Stimulated activated CD4-positive, alpha-beta T cell treated with anti-CD3 and anti-CD28 coated beads, Interleukin-1b, Interleukin-23, amount 100 ng/mL, for 48 hours (primary cell): ENCODE measurements at regions not wholly inside any gene's neighbourhood (a gene's known extent, or its start where the extent isn't known, plus 50 kb on each side); places are given as distances from the start of the nearest gene placed in this dataset.

Experiments
- DNase-seq: peaks from one replicate; pipeline ENCODE4 v3.0.0-alpha.2; 2020

GRCh38 chr3:43783987-43784639 is 93.4 kb downstream of the ABHD5 start:
- DNase-seq: no peak

DNA sequence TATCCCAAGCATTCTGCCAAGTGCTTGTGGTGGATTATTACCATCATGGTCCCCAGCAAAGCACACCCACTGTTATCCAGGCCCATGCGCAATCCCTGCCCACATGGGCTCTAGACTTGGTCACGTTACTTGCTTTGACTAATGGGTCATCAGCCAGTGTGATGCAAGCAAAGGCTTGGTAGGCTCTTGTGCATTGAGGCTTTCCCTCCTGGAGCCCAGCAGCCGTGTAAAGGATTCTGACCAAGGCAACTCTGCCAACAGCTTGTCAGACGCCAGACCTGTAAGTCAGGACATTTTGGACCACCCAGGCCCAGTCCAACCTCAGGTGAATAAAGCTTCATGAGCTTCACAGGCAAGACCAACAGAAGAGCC is 93.9 kb downstream of the ABHD5 start:
- no peak for DNase-seq

DNA sequence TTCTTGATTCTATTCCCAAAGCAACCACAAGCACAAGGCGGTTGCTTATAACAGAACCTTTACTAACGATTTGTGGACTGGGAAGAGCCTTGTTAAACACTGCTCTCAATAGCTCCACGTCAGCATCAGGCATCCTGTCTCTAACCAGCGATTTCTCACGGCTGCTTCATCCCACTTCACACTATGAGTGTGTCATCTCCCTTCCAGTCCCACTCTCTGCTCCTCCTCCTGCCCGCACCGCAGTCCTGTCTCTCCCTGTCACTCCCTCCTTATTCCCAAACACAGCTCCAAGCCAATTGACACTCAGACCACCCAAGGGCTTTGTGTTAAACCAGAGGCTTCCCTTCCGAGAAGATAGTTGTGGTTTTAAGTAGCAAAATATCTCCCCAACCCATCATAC is 94.8 kb downstream of the ABHD5 start:
- DNase-seq: no peak

GRCh38 chr3:43786102-43786501 is 95.4 kb downstream of the ABHD5 start:
- no peak for DNase-seq

GRCh38 chr3:43786526-43787305 is 96.0 kb downstream of the ABHD5 start:
- DNase-seq: no peak

DNA sequence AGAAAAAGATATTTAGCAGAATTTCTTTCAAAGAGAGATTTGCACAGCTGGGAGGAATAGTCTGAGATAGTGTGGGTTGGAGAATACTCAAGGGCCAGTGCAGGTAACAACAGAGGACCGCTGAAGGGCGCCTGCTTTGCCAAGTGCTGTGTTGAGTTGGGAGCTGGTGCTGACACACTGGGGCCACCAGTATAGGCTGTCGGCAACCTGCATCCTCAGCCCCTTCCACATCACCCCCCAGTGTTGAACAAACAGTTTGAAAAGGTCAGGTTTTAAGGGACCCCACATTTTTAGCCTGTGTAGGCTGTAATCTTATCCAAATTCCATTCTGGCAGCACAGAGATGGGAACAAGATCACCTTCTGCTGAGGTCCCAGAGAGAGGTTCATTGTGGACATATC is 96.6 kb downstream of the ABHD5 start:
- no peak for DNase-seq

- DNase-seq: no peak
These were observed 98.3 kb downstream of the ABHD5 start for GRCh38 chr3:43789028-43789427.

GRCh38 chr3:43790060-43790459 is 99.3 kb downstream of the ABHD5 start:
- no peak for DNase-seq

- no peak for DNase-seq
These were observed 99.7 kb downstream of the ABHD5 start for GRCh38 chr3:43790476-43790875.

- no peak for DNase-seq
These were observed 100.5 kb downstream of the ABHD5 start for GRCh38 chr3:43791246-43791645.

DNA sequence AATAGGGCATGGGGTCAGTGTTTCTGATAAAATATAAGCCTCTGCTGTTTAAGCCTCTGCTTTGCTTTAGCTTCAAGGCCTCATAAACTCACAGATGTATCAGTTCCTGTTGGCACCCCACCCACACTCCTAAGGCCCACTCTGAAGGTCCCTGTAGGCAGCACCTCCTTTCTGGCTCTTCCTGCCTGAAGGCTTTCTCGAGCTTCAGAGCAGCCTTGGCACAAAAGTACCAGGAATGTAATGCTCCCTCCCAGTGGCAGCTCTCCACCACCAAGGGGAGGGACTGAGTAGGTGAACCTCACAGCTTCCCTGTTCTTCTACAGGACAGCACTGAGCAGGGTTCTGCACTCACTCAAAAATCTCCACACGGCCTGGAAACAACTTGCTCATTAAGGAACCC is 102.2 kb downstream of the ABHD5 start:
- DNase-seq: no peak

GRCh38 chr3:43793648-43794372 is 103.1 kb downstream of the ABHD5 start:
- no peak for DNase-seq

DNA sequence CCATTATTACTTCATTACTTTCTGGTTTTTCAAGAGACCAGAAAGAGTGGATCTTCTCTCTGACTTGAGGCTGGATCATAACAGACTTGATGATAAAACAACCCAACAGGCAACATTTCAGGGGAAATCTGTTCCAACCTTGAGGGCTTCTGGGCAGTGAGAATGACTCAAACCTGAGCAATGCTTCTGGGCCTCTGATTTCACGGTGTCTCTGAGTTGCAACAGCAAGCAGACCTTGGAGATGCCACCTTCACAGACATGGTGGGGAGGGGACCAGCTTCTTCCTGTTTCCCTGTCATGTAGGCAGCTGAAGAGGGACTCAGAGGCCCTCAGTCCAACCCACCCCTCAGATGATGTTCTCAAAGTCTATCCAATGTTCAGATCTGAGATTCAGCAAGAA is 104.0 kb downstream of the ABHD5 start:
- no peak for DNase-seq

DNA sequence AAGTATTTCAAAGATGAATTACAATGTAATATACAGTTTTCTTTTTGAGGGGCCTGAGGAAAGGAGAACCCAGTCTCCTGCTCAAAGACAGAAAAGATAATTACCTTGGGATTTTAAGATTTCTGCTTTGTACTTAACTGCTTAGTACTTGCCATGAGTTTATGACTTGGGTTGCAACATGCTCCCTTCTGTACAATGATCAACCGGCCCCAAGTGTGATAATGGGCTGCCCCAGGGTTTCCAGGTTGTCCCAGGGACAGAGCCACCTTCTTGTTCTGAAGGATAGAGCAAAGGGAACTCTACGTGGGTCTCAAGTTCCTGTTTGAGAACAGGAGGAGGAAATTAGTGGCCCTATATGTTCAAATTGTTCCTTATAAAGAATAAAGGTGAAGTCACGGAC is 104.8 kb downstream of the ABHD5 start:
- DNase-seq: no peak

GRCh38 chr3:43796041-43796596 is 105.4 kb downstream of the ABHD5 start:
- DNase-seq: no peak

DNA sequence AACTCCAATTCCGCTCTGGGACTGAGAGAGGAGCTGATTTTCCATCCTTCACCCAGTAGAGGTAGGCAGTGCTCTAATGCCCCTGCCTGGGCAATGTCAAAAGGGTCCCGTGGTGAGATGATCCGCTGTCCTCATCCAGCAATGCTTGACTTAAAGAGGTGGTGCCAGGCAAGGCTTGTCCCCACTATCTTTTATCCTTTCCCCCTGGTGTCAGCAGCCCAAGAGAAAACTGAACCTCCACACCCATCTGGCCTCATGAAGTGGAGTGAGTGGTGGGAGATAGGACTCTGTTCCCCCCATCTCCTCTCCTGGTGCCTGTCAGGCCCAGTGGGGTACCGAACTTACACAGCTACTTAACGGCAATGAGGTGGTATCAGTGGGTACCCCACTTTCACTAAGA is 107.1 kb downstream of the ABHD5 start:
- no peak for DNase-seq

- no peak for DNase-seq
These were observed 120.1 kb downstream of the ABHD5 start for GRCh38 chr3:43810797-43811196.

GRCh38 chr3:43814461-43814860 is 123.7 kb downstream of the ABHD5 start:
- no peak for DNase-seq

GRCh38 chr3:43816372-43816771 is 125.6 kb downstream of the ABHD5 start:
- DNase-seq: no peak

- DNase-seq: no peak
These were observed 126.3 kb downstream of the ABHD5 start for GRCh38 chr3:43817064-43817463.

- peak; percentile 30 for DNase-seq
These were observed 127.1 kb downstream of the ABHD5 start for GRCh38 chr3:43817825-43818224.

DNA sequence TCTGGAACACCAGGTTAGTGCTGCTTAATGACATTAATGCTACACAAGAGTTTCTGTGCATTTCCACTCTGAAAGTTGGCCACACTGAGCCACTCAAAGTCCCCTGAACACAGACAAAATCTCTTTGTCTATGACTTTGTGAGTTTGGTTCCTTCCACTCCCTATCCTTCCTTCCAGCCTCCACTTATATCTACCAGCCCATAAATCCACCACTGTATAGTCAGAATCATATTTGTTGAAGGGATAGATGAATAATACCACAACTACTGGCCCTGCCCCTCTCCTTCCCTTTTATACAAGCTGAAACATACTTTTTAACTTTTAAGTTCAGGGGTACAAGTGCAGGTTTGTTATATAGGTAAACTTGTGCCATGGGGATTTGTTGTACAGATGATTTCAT is 127.5 kb downstream of the ABHD5 start:
- no peak for DNase-seq

DNA sequence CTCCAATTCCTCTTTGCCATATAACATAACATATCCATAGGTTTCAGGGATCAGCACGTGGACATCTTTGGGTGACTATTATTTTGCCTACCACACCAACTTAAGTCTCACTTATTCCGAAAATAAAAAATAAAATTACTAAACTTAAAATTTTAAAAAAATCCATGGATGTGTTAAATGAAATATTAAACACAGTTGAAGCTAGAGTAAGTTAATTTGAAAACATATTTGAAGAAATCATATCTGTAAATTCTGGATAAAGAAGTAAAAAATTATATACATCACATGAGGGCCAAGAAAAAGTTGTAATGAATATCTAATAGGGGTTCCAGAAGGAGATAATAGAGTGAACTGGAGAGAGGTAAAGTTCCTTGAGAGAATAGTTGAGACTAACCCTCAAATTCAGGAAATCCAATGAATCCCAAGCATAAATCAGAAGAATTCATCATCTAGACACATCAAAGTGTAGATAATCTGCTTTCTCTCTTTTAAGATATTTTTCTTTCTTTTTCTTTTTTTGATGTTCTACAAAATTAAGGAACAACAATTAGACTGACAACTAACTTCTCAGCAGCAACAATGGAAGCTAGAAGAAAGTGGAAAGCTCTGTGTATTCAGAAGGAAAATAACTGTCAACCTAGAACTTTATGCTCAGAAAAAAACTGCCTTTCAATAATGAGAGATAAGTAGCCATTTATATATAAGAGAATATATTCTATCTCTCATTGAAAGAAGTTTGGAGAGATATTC is 147.4 kb downstream of the ABHD5 start:
- no peak for DNase-seq
